Muscle of arm (tissue), 1 donor: ENCODE measurements at regions not wholly inside any gene's neighbourhood (a gene's known extent, or its start where the extent isn't known, plus 50 kb on each side); places are given as distances from the start of the nearest gene placed in this dataset.
"Not testable (repeated sequence)": the region's sequence is repeated elsewhere in the genome, so short reads cannot be mapped to it uniquely, and the experiment has no call there.

Experiments
- DNase-seq: peaks from one replicate; pipeline ENCODE4 v3.0.0-alpha.2; 2013

DNA sequence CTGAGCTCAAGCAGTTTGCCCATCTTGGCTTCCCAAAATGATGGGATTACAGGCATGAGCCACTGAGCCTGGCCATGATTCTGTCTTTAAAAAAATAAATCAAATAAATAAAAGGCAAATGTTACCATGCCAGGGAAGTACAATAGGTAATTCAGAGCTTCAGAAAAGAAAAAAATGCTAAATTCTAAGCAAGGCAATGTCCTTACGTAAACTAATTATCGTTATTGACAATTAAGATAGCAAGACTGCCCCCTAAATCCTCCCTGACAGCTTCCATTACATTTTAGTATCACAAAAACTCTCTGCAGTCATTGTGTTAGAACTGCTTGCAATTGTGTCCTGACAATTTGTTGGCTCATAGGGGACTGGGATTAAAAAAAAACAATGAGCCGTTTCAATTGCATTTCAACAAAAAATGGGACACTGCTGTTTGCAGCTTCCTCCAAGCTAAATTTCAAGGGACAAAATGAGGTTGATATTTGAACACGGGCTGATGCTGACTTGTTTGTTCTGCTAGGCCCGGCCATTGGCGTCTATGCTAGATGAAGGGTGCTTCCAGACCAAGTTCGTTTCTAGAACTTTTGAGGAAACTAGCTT is 88.9 kb downstream of the MOGAT1 start:
- DNase-seq, result no peak

DNA sequence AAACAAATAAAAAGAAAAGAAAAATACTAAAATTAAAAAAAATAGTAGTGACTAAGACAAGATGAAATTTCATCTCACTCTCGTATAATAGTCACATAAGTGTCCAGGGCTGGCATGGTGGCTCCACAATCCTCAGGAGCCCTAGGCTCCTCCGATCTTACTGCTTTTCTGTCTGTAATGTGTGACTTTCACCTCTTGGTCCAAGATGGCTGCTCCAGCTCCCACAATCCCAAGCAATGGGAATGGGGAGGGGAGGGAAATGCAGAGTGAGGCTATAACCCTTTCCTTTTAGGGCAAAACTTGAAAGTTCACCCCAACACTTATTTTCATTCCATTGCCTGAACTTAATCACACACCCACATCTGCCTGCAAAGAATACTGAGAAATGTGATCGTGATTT is 90.4 kb downstream of the MOGAT1 start:
- DNase-seq, result no peak

DNA sequence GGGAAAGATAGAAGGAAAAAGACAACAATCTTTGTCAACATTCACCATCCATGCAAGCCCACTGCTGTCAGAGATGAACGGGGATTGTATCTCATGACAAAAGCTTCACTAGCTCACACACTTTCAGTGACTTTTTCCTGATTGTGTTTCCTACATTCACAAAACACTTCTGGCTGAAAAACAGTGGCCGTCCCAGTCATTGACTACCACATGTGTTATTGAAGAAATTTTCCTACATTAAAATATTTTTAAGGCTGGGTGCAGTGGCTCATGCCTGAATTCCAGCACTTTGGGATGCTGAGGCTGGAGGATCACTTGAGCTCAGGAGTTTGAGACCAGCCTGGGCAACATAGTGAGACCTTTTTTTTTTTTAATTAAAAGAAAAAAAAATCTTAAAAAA is 90.9 kb downstream of the MOGAT1 start:
- DNase-seq, result no peak

DNA sequence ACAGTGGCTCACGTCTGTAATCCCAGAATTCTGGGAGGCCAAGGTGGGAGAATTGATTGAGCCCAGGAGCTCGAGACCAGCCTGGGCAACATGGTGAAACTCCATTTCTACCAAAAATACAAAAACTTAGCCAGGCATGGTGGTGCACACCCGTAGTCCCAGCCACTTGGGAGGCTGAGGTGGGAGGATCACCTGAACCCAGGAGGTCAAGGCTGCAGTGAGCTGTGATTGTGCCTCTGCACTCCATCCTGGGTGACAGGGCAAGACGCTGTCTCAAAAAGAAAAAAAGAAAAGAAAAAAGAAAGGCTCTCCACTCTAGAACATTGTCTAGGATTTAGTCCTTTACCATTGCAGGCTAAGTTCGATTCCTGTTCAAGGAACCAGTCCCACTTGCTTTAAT is 94.4 kb downstream of the MOGAT1 start:
- not testable (repeated sequence) for DNase-seq

DNA sequence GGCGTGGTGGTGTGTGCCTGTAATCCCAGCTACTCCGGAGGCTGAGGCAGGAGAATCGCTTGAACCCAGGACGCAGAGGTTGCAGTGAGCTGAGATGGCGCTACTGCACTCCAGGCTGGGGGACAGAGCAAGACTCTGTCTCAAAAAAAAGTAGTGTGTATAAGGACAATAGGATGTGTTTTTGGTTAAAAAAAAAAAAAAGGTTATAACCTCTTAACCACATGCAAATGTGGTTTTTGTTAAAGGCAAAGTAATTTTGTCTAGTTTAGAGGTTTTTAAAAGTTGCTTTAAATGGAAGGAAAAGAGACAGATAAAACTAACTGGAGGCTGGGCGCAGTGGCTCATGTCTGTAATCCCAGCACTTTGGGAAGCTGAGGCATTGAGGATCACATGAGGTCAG is 92.8 kb upstream of the ACSL3 start:
- DNase-seq, result not testable (repeated sequence)

DNA sequence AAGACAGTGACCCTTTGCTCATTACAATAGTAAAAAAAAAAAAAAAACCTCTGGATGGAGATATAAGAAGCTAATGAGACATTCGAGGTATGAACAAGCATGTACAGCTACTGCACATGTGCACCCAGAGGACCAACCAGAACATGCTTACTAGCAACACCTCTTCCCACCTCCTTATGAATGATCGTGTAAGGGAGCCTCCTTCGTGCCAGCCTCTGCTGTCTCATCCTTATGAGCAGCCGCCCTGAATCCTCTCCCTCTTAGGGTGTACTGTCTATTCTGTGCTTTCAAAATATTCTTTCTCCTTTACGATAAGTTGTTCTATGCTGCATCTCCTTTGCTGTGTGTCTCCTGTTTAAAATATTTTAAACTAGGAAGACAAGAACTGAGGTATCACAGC is 91.4 kb upstream of the ACSL3 start:
- DNase-seq, result no peak

DNA sequence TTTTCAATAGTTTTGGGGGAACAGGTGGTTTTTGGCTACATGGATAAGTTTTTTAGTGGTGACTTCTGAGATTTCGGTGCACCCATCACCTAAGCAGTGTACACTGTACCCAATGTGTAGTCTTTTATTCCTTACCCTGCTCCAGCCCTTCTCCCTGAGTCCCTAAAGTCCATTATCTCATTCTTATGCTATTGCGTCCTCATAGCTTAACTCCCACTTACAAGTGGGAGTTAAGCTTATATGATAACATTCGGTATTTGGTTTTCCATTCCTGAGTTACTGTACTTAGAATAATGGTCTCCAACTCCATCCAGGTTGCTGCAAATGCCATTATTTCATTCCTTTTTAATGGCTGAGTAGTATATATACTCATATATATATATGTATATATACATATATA is 90.9 kb upstream of the ACSL3 start:
- DNase-seq, result no peak

DNA sequence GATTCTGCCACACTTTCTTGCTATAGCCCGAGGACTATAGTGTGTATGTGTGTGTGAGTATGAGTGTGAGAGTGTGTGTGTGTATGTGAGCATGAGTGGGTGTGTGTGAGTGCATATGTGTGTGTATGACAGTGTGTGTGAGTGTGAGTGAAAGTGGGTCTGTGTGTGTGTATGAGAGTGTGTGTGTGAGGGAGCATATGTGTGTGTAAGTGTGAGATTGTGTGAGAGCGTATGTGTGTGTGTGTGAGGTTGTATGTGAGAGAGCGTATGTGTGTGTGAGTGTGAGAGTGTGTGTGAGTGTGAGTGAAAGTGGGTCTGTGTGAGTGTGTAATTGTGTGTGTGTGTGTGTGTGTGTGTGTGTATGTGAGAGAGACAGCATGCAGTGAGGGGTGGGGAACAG is 89.0 kb upstream of the ACSL3 start:
- no peak for DNase-seq

DNA sequence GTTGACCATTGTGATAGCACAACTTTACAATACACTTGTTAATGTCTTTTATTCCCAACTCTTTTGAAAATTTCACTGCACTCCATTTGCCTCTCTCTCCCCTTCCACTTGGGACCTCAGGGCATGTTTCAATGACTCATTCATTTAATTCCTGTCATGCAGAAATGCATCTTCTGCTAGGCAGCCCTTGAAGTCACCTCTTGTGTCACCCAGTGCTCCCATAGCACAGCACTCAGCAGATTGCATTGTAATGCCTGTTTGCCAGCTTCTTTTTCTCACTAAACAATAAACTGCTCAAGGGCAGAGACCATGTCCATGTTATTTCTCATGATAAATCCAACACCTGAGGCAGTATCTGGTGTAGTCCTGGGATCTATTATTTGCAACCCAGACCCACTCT is 85.9 kb upstream of the ACSL3 start:
- DNase-seq, result no peak

DNA sequence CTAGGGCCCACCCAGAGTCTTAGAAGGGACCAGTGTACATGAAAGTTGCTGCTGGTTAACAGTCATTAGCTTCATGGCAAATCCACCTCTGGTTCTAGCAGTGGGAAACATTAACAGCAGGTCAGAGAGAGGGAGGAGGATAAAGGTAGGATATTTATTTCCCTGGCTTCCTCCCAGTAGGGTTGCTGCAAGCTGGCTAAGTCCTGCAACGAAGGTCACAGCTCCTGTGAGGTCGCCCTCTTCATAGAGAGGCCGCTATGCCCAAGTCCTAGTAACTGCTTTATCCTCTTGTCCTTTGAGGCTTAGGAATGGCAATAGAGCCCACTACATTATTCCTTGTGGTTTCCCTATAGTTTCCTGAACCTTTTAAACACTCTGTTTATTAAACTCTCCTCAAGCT is 84.0 kb upstream of the ACSL3 start:
- no peak for DNase-seq

DNA sequence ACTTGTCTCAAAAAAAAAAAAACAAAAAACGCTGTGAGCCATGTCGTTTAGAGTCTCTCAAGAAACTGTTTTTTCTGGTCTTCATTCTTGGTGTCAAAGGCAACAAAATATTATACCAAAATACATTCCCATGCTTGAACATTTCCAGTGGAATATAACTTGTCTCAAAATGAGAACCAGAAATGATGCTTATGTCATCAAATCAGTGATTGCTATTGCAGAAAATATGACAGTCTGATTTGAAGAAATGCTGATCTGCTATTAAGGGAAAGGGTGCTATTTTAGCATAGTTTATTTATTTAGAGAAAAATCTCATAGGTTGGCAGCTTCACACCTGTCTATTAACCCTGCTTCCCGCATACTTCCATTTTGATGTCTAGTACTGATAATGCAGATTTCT is 82.4 kb upstream of the ACSL3 start:
- DNase-seq, result no peak

DNA sequence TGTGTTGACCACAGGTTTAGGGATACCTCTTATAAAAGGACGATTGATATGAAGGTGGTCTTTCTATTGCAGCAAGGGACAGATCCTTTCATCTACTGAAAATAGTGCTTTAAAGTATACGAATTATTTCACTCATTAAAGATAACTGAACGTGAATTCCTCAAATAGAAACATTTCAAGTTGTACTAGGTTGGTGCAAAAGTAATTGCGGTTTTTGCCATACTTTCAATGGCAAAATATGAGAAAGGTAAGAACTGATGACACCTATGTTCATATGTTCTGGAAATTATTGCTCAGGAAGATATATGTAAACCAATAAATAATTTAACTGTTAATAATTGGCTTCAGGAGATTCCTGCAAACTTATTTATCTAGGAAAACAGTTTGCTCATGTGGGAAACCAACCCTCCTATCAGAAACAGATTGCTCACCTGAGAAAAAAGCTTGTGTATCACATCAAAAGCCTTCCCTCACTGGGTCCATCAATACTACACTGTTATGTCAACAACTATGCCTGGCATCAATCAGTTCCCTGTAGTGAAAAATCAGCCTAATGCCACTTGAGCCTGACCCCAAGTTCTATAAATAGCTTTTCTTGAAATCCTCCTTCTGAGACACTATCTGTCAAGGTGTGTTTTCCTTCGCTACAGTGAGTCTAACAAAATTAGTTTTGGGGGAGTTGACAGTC is 81.5 kb upstream of the ACSL3 start:
- DNase-seq, result no peak

DNA sequence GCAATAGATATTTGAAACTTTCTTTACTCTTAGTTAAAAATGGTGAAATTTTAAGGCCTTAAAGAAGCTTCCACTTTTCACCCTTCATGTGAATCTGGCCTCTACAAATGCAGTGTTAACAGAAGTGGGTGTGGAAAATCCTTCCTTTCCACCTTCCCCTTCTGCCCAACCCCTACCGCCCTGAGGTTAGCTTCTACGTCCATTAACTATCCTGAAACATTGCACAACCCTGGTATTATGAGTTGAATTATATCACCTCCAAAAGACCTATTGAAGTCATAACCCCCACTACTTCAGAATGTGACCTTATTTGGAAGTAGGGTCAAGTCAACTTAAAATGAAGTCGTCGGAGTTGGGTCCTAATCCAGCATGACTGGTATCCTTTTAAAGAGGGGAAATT is 80.8 kb upstream of the ACSL3 start:
- no peak for DNase-seq

DNA sequence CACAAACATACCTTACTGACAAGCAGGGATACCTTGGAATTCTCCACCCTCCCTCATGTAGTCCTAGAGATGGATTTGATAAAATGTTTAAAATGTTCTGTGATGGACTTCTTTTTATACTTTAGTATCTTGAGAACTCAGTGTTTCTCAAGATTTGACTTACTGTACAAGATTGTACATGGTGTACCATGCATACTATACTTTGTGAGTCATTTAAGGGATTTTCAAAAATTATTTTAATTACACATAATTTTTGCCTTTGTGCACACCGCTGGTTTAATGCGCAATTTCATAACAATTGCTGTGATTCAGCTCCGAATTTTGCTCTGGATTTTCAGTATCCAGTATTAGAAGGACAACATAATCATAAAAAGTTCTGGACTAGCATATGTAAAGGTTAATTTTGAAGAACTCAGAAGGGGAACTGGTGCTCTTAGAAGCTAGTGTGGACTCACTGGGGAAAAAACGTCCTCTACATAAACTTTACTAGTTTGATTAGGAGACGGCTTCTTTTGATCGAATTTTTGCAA is 78.6 kb upstream of the ACSL3 start:
- no peak for DNase-seq

DNA sequence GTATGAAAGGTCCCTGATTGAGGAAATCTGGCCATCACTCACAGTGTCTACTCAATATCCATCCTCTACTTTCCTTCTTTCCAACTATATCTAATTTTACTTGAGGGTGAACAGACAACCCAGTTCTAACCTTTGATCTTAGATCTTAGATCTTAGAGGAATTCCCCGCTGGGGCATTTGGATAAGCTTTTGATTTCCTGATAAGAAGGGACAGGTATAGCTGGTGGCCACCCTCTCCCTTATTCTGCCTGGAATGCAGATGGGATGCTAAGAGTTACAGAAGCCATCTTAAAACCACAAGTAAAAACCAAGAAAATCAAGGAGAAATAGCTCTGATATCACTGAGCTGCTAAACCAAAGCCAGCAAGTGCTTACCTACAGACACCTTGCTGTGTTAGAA is 77.2 kb upstream of the ACSL3 start:
- no peak for DNase-seq

DNA sequence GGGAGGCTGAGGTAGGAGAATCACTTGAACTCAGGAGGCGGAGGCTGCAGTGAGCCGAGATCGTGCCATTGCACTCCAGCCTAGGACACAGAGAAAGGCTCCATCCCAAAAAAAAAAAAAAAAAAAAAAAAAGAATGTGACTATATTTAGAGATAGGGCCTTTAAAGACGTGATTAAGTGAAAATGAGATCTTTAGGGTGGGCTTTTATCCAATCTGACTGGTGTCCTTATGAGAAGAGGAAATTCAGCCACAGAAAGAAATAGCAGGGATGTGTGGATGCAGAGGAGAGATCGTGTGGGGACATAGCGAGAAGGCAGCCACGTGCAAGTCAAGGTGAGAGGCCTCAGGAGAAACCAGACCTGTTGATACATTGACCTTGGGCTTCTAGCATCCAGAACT is 69.9 kb upstream of the ACSL3 start:
- no peak for DNase-seq

DNA sequence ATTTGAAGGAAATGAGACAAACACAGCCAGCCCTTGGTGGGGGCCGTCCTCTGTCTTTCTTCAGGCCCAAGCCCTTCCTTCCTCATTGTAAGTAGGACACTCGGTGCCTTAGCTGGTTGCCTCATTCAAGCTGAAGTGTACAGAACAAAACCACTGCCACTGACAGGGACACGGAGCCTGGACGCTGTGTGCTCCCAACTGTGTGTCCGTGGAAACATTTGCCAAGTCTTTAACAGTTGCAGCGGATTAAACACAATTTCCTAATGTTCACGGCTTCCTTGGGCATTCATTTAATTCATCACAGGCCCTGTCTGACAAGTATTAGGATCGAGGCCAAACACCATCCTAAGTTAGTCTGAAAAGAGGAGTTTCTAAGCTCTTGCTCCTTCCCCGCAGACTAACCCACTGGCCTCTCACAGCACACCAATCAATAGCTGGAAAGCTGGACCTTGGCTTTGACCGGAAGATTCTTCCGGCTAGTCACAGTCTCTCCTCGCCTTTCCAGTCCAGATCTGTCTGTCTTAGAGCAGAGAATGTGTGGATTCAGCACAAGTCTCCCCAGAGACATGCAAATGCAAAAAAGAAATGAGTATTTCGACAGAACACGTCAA is 68.7 kb upstream of the ACSL3 start:
- DNase-seq, result peak; percentile 29

DNA sequence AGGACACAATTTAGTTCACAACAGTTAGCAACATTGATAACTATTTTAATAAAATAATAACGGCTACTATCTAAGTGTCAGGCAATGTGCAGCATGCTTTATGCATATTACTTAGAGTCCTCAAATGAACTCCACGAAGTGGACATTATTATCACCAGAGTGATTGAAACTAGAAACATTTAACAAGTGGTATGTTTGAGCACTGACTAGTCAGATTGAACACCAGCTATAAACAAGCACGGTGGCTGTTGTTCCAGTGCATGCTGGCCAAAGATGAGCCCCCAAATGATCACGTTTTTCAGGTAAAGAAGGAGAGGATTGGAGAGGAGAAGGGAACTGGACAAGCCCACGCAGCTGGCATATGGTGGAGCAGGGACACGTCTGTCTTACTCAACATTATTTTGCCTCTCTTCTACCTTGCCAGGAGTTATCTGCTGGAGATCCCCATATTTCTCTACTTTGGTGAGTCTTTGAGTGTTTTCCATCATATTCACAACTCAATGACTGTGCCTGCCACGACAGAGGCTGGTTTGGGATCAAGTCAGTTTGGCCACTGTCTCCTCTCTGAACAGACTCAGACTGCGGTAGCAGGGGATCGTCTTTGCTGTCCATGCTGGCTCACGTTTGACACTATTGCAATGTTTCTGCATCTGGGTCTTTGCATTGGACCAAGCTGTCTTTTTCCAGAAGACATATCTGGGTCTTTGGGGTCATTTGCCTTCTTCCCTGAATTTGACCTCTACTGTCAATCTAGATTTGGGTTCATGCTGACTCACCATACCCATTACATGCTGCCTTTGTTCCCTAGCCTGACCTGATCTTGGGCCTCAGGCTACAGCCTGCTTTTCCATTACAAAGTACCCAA is 66.0 kb upstream of the ACSL3 start:
- DNase-seq, result no peak

DNA sequence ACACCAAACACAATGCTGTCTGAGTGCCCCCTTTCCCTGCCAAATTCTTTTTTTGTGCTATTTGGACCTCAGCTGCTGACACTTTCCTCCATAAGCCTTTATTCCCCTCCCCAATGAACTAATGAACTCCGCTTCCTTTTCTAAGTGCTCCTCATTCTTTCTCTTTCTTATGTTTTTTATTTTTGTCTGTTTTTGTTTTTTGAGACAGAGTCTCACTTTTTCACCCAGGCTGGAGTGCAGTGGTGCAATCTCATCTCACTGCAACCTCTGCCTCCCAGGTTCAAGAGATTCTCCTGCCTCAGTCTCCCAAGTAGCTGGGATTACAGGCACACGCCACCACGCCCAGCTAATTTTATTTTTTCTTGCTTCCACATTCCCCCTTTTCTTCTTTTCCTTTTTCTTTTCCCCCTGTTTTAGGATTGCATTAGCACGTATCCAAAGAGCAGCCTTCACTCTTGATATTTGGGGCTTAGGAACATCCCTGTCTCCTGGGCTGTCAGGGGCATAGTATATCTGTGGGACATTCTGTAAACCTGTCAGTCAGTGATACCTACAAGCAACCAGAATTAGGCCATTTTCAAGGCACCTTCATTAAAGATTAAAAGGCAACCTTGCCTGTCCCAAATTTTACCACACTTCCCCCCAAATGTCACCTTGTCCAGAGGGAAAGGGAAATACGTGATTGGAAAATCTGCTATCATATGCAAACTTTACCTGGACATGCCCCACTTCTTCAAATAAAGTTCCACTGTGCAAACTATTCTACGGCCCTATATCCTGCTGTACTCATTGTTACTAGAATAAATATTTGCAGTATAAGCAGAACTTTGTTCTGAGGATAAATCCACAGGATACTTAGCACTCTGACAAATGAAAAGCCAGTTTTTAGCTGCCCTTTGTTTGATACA is 65.1 kb upstream of the ACSL3 start:
- DNase-seq, result no peak

DNA sequence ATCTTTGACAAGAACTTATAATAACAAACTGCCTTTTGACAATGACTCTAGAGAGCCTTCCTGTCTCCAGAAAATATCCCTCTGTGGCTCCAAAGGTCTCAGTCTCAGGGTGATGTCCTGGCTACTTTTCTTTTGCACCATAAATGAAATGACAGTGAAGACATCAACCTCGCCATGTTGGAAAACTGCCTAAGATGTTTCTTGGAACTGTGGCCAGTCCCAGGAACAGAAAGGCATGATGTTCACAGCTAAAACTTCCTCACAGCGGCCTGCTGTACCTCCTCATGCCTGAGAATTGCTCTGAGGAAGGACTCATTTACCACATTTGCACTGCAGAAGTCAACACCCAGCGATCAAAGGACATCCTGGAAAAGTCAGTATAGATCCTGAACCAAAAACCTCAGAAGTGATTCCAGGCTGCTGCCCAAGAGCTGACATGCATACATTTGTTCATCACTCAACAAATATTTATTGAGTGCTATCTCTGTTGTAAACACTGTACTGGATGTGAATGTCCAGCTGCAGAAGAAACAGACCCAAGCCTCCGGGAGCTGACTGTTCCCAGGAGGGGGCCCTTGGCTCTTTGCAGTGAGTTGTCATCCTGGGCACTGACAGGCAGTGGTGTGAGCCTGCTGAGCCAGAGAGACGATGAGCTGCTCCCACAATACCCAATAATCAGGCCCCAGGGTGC is 64.3 kb upstream of the ACSL3 start:
- no peak for DNase-seq

DNA sequence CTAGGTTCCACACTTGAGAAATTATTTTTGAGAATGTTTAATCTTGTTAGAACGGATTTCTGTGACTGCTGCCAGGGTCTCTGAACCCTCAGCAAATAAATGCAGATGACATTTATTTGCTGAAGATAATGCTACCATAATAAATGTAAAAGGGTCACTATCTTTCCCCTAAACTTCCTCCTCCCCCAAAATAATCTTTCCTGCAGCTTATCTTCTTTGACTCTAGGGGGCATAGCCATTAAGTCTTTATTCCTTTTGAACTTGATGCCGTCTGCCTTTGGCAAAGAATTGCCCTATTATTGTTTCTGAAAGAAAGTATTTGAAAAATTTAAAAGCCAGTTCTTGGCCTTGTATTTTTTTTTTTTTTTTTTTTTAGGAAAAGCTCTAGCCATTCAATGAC is 63.6 kb upstream of the ACSL3 start:
- no peak for DNase-seq
